GM04504 (cell line): ENCODE measurements at regions not wholly inside any gene's neighbourhood (a gene's known extent, or its start where the extent isn't known, plus 50 kb on each side); places are given as distances from the start of the nearest gene placed in this dataset.

ENCODE experiments used
- DNase-seq: peaks from one replicate; pipeline ENCODE4 v3.0.0-alpha.2; 2012; ENCODE audit warnings: low read depth

DNA sequence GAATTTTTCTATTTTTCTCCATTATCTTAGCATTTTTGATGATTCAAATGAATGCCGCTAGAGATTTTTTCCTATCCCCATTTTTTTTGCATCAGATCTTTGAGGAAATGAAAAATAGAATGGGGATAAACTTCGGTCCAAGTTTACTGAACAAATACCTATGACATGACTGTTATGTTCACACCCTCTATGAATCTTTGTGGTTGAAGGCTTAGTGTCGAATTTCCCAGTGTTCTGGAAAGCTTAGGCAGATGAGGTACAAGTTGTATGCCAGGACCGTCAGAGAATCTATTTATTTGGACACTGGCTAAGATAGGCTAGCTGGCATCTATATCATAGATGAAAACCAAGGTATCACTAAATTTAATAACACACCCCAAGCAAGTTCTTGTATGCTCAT lies 123.4 kb downstream of the SPCS3 start:
- peak; percentile 75 for DNase-seq

DNA sequence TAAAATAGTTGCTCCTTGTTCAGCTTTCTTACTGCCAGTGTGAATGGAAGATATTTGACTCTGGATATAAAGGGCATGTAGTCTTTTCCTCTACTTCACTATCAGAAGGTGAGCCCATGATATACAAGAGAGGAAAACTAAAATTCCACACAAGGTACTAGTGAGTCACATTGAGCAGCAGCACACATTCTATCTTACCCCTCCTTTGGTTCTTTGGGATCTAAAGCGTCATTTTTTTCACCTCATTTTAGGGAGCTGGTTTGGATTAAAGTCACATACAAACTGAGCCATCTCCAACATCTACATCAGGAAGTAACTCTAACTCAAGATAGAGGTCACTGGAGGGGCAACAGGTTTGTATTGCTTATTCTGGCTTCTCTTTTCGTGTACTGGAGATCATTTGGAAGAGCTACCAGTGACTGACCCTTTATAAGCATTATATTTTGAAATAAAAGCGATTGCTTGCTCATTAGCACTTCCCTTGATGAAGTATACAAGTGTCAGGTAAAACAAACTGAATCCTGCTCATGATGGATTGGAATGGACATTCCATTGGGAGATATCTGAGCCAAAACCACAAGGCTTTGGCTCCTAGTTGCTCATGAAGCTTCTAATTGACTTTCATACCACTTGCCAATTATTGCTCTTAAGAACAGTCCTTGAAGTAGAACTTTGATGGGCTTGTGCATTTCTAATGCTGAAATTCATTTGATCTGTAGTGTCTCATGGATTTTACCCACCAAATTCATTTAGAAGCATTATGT lies 124.1 kb downstream of the SPCS3 start:
- peak; percentile 19 for DNase-seq

DNA sequence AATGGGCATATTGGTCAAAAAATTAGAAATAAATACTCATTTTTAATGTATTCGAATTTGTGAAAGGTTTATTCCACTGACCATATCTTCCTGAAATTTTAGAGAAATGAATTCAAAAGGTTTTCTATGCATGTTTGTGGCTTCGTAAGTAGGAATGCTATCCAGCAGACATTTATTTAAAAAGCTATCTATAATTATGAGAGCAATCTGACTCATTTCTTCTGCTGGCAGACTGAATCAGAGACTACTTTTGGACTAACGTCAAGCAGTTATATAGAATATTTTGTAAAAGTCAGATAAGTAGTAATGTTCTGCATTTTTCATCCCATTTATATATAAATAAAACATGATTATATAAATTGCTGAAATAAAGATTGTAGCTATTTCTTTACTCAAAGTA lies 125.0 kb downstream of the SPCS3 start:
- no peak for DNase-seq

DNA sequence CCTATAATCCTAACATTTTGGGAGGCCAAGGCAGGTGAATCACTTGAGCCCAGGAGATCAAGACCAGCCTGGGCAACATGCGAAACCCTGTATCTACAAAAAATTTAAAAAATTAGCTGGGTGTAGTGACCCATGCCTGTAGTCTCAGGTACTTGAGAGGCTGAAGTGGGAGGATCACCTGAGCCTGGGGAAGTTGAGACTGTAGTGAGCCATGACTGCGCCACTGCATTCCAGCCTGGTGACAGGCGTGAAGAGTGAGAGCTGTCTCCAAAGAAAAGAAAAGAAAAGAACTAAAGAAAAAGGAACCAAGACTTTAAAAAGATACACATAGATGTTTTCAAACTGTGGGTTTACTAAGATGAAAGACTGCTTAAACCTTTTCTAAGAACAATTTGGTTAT lies 129.0 kb downstream of the SPCS3 start:
- DNase-seq: no peak

DNA sequence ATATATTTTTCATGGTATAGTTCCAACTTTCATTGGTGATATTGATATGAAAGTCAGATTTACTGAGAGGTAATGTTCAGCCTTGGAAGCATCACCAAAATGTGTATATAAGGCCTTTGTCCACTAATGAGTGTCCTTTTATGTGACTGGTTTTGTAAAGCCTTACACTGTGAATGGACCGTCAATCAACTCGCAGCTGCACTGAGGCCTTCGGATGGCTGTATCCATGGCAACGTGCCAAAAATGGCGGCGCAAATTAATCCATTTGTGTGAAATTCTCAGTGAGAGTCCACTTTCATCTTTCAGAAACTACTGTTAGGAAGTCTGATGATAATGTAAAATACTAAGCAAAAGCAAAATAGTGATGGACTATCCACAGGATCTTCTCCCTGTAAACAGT lies 131.7 kb downstream of the SPCS3 start:
- no peak for DNase-seq

DNA sequence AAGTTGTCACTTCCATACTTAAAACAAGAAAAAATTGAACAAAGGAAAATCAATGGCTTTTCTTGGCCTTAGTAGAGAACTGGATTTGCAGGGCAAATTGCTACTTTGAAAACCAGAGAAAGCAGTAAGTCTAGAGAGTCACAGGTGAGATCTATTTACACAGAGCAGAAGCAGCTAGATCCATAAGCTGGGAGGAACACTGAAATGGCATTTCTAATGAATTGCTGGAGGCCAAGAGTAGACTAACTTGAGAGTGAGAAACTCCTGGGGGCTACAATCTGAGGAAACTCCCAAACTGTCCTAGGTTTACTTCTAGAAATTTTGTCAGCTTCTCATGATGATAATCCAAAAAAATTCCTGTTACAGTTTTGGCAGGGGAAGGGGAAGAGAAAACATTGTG lies 133.3 kb downstream of the SPCS3 start:
- DNase-seq: no peak

DNA sequence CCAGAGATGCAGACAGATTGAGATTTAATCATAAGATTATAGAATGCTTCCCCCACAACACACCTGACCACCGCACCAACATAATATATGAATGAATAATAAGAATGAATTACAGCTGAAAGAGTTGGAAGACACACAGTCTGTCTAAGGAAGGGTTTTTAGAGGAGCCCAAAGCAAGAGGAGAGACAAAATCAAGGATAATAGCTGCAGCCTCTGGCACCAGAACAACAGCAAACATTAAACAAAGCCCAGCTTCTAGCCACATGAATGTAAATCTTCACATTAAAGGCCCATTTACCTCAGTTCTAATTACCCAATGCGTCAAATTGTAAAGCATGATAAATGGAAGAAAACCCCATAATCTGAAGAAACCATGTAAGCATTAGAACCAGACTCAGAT lies 133.9 kb downstream of the SPCS3 start:
- no peak for DNase-seq

DNA sequence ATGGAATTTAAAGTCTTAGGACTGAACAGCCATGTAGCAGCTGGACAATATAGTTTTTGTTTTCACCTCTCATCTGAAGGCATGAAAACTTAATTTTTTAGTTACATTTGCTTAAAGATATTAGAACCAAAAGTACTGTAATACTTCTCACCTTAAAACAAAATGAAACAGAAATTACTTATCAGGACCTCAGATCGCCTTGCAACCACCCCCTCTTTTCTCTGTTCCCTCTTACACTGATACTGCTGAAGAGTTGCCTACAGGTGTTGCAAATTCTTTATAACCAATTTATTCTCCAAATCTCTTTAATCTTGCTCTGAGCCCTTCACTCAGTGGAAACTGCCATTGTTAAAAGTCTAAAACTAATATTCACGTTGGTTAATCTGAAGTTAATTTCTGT lies 145.0 kb downstream of the SPCS3 start:
- DNase-seq: no peak

DNA sequence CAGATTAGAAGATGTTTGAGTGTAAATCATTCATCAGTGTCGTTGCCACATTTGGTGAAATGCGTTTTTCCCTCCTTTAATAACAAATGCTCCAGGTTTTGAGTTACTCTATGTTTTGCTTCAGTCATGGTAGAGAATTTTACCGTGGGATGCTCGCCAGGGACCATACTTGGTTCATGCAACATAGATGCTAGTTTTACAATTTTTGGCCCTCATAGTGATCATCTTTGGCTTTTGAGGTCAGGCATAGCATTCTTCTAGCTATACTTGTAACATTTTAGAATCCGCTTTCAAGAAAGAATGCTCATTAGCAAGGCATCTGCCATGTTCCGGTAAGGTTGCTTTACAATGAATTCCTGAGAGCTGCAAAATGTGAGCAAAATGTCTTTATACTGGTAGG lies 147.2 kb downstream of the SPCS3 start:
- DNase-seq: no peak

DNA sequence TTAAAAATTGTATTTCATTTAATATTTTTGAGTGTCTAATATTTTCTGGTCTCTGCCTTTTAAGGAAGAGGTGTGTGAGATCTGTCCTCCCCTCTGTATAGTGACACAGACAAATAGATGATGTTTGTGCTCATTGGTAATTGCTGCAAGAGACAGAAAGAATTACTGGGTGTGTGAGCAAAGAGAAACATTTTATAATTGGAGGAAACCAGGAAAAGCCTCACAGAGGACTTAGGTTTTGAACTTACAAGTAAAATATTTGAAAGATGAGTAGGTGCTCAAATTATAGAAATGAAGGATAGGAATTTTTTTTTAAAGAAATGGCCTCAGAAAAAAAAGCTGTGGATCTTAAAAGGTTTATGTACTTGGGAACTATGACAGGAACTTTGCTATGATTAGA lies 149.8 kb downstream of the SPCS3 start:
- DNase-seq: no peak

DNA sequence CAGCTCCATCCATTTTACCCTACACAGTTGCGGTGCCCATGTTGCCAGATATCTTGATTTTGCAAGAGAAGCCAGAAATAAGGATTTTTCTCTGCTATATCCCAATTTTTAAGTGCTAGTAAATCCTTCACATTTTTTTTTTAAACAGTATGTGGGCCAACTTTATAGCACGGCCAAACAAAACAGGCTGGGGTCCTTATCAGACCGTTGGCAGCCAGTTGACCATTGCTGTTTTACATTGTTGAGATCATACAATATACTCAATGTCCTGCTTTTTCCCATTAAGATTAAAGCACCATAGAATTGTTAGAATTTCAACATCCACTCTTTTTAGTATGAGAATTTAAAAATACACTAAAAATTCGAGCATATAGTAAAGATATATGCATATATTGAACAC lies 150.9 kb downstream of the SPCS3 start:
- DNase-seq: no peak

DNA sequence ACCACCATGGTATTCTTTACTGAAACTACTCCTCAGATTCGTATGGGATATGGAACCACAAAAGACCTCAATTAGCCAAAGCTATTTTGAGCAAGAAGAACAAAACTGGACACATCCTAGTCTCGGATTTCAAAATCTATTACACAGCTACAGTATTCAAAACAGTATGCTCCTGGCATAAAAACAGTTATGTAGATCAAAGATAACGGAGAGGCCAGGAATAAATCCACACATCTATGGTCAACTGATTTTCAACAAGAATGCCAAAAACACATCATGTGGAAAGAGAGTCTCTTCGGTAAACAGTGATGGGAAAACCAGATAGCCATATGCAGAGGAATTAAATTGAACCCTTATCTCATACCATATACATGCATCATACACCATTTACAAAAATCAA lies 155.3 kb downstream of the SPCS3 start:
- DNase-seq: no peak

DNA sequence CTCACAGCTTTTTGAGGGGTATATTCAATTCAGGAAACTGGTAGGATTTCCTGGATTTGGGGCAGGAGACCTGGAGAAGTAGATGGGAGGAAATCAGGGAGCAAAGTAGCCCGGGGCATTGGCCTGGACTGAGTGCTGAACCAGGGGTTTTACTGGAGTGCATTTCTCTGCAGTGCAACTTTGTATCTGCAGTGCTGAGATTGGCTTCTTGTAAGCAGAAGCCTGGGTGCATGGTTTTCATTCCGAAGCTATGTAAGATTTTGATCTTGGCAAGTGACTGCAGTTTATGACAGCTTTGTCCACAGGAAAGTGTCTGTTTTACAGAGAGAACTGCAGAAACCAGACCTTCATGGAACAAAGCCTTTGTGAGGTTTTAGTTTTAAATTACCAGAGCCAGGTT lies 158.3 kb downstream of the SPCS3 start:
- no peak for DNase-seq

DNA sequence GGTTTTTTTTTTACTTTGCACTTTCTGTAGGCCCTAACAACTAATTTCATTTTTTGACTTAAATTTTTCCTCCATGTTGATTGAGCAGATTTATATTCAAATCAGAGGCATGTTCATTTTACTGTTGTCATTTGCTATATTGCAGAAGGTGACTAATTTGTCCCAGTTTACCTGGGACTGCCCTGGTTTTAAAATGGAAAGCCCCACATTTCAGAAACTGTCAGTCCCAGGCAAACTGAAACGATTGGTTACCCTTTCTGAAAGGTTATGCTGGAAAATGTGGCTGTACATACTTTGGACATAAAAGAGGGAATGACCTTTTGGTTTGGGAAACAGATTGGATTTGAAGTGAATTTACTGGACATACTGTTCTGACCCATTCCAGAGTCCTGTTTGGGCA lies 160.0 kb downstream of the SPCS3 start:
- no peak for DNase-seq

DNA sequence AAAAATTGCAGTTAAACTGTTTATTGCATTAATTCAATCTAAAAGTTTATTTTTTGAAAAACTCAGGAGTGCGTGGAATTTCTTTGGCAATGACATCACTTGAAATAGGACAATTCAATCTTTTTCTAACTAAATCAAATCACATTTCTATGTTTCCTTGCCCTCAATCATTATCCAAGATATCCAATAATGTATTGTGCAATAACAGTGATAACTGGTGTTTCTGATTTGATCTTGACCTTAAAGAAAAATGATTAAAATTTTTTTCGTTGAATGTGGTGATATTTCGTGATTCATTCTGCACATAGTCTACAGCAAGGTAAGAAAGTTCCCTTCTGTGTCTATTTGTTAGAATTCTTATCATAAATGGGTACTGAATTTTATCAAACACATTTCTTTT lies 163.2 kb downstream of the SPCS3 start:
- DNase-seq: no peak

DNA sequence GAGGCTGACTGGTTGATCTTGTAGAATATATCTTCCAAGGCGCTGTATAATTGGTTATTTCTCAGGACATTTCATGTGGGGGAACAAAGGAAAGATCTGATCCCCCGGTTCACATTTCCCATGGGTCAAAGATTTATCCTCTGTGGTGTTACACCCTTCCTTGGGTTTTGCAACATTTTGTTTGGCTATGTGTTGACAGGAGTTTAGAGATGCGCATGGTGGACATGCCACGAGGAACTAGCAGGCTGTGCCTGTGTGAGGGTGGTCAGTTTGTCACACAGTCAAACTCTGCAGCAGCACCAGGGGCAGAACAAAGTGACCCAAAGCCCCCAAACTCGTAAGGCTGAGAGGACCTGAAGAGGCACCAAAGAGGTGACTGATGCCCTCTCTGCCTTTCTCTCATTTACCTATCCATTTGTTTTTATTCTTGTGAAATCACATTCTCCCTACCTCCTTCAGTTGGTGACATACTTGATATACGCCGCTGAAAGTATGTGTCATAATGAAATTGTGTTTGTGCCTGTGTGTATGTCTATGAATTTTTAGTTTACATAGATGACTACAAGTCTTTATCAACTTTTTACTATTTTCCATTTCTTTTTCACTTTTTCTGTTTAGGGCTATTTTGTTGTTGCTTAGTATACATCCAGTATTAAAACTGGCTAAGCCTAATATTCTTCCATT lies 164.7 kb downstream of the SPCS3 start:
- no peak for DNase-seq

DNA sequence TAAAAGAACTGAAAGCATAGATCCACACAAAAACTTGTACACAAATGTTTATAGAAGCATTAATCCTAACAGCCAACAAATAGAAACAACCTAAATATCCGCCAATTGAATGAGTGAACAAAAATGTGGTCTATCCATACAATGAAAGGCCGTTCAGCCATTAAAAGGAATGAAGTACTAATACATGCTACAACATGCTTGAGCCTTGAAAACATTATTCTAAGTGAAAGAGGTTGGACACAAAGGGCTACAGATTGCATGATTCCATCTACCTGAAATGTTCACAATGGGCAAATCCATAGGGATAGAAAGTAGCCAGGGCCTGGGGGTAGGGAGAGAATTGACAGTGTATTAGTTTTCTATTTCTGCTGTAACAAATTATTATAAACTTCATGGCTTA lies 169.2 kb downstream of the SPCS3 start:
- no peak for DNase-seq

DNA sequence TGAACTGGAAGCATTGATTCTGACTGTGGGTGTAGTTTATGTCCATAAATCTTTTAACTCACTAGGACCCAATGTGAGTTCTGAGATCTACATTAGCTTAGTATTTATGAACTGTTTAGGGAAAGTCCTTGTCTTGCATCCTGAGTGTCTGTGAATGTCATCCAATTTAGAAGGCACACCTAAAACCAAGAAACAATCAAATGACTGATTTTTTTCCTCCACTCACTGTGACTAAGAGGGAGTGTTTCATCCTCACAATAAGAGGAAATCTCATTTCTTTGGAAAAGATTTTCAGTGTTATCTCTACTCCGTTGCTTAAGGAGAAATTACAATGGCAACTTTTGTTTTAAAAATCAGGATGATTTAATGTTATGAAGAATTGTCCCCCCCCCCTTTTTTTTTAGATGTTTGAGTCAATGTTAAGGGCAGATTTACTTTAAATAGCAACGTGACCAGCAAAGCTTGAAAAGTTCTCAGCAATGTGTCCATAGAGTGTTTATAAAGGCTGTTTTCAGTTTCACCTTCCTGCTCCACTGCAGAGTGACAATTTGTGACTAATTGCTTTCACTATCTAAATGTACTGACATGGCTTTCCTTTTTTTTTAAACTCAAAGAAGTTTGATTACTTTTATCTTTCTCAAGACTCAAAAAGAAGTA lies 173.0 kb downstream of the SPCS3 start:
- DNase-seq: no peak

DNA sequence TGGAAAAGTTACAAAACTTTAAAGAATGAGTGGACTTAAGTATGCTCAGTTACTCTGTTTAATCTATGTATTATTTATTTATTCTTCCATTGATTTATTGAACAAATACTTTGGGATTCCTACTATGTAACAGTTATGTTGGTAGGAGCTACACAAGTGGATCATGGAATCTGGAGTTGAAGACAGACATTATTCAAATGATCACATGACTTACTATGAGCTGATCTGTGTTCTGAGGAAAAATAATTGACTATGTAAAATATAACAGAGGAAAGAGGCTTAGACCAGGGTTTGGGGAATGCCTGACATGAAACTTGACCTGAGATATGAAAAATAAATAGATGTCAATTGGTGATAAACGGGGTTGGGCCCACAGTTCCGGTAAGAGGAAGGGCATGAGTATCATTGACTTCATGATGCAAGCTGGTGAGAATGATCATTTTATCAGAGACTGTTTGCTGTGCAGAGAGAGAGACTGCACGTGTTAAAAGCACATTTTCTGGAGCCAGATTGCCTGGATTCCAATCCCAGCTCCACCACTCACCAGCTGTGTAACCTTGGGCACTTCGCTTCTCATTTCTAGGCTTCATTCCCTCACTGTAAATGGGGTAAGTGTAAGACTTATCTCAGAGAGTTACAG lies 179.0 kb downstream of the SPCS3 start:
- DNase-seq: no peak

DNA sequence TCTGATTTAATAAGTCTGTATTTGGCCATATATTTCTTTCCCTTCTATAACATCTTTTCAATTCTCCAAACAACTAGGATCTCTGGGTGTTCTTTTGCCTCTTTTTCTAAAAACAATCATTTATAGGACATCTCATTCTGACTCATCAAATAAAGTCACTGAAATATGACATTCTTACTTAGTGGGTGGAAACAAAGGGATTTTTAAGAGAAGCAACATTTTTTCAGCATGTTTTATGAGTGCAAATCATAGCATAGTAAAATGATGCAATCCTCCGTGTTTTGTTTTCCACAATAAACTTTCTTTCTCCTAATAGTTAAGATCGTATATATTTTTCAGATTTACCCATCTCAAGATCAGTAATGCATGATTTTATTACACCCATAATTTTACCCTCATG lies 179.8 kb downstream of the SPCS3 start:
- peak; percentile 60 for DNase-seq

DNA sequence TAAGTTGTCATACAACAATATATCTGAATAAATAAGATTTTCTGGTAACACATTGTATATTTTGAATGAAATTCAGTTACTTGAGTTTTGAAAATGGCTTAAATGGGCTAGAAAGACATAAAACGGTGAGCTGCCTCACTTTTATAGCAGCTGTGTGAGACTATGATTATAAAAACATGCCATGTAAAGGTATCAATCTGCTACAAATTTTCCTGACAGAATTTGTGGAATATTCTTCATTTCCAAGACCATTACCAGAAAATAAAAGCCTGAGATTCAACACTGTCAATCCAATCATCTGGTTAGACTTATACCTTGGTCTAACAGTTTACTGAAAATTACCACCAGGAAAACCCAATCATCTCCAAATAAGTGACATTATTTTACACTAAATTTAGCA lies 181.1 kb downstream of the SPCS3 start:
- DNase-seq: no peak

DNA sequence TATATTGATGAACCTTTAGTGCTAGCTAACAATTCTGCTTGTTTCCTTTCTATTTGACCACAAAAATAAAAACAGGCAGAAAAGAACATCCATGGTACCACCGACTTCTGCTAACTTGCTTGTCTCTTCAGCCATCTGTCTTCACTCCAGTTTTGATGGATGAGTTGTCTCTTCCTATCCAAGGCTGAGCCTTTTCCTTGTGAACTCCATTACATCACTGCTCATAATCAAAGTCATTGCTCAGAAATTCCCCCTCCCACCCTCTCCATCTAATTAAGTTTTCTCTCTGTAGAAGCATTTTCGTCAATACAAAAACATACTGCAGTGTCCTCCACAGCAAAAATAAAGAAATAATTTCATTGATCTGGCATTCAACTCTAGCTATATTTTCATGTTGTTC lies 184.4 kb downstream of the SPCS3 start:
- DNase-seq: no peak
